T-helper 17 cell (primary cell): ENCODE measurements at regions not wholly inside any gene's neighbourhood (a gene's known extent, or its start where the extent isn't known, plus 50 kb on each side); places are given as distances from the start of the nearest gene placed in this dataset.

Experiments used
- ATAC-seq: fragments of 150-1000 bp; cut with Tn5 transposase; 2 replicates; pipeline ENCODE4 v1.10.0; 2021; ENCODE audit warnings: mild to moderate bottlenecking, moderate library complexity
- DNase-seq, 3 donors: peaks; one replicate each; pipeline versions ENCODE4 v3.0.0 to v3.0.0-alpha.2; 2020 to 2021
- H3K9me3 ChIP-seq: one replicate; pipeline ENCODE4 v1.7.0; 2013; ENCODE audit warnings: low read length, mild to moderate bottlenecking; ENCODE audit not compliant: control insufficient read depth, poor library complexity, severe bottlenecking
- H3K27ac Mint-ChIP-seq: one replicate; pipeline ENCODE4 v1.8.0; 2022; ENCODE audit warnings: mild to moderate bottlenecking, moderate library complexity, mixed read lengths
- H3K27me3 Mint-ChIP-seq: one replicate; pipeline ENCODE4 v1.8.0; 2022; ENCODE audit warnings: mixed read lengths
- H3K36me3 Mint-ChIP-seq: one replicate; pipeline ENCODE4 v1.8.0; 2022; ENCODE audit warnings: low read depth, mixed read lengths
- H3K4me1 Mint-ChIP-seq: one replicate; pipeline ENCODE4 v1.8.0; 2022; ENCODE audit warnings: mild to moderate bottlenecking, mixed read lengths
- H3K4me3 Mint-ChIP-seq: one replicate; pipeline ENCODE4 v1.8.0; 2022; ENCODE audit warnings: mild to moderate bottlenecking, moderate library complexity, mixed read lengths

GRCh38 chr5:58025809-58026208 lies 434.1 kb downstream of the PLK2 start:
- Mint-ChIP-seq H3K27ac (no peak overlapping the region), H3K4me3 (no peak overlapping the region), H3K27me3 (peaks cover 10% of the 10 kb centered on the region), H3K4me1 (no peaks in the 10 kb centered on the region), H3K36me3 (no peaks in the 10 kb centered on the region)
- H3K9me3 ChIP-seq, result no peaks in the 10 kb centered on the region
- no peak for ATAC-seq
- no peak for DNase-seq

GRCh38 chr5:58024151-58024550 lies 435.7 kb downstream of the PLK2 start:
- peaks cover 11% of the 10 kb centered on the region for H3K27me3 Mint-ChIP-seq
- H3K4me3 Mint-ChIP-seq, result no peak overlapping the region
- no peak for DNase-seq
- H3K4me1 Mint-ChIP-seq, result no peaks in the 10 kb centered on the region
- no peak overlapping the region for H3K27ac Mint-ChIP-seq
- no peak for ATAC-seq
- H3K9me3 ChIP-seq, result no peaks in the 10 kb centered on the region
- H3K36me3 Mint-ChIP-seq, result no peaks in the 10 kb centered on the region

- DNase-seq (no peak), ATAC-seq (no peak)
- no peak overlapping the region for H3K27ac Mint-ChIP-seq
- H3K27me3 Mint-ChIP-seq, result peaks cover 15% of the 10 kb centered on the region
- H3K4me1 Mint-ChIP-seq, result no peaks in the 10 kb centered on the region
- no peaks in the 10 kb centered on the region for H3K9me3 ChIP-seq
- no peaks in the 10 kb centered on the region for H3K36me3 Mint-ChIP-seq
- no peak overlapping the region for H3K4me3 Mint-ChIP-seq
Measured at GRCh38 chr5:58022055-58022454, 437.8 kb downstream of the PLK2 start.

- Mint-ChIP-seq H3K27me3 (peaks cover 15% of the 10 kb centered on the region), H3K4me3 (no peak overlapping the region), H3K36me3 (no peaks in the 10 kb centered on the region), H3K27ac (no peak overlapping the region), H3K4me1 (no peaks in the 10 kb centered on the region)
- H3K9me3 ChIP-seq, result no peaks in the 10 kb centered on the region
- no peak for DNase-seq
- ATAC-seq, result no peak
Measured at GRCh38 chr5:58021466-58021865, 438.4 kb downstream of the PLK2 start.

GRCh38 chr5:58019614-58020013 lies 440.3 kb downstream of the PLK2 start:
- H3K9me3 ChIP-seq, result no peaks in the 10 kb centered on the region
- ATAC-seq (no peak), DNase-seq (no peak)
- Mint-ChIP-seq H3K27ac (no peak overlapping the region), H3K4me3 (no peak overlapping the region), H3K27me3 (peaks cover 32% of the 10 kb centered on the region), H3K4me1 (no peaks in the 10 kb centered on the region), H3K36me3 (no peaks in the 10 kb centered on the region)

GRCh38 chr5:58018016-58018415 lies 441.9 kb downstream of the PLK2 start:
- DNase-seq (no peak), ATAC-seq (no peak)
- Mint-ChIP-seq H3K4me1 (no peaks in the 10 kb centered on the region), H3K27ac (no peak overlapping the region), H3K27me3 (peaks cover 37% of the 10 kb centered on the region), H3K36me3 (no peaks in the 10 kb centered on the region), H3K4me3 (no peak overlapping the region)
- no peaks in the 10 kb centered on the region for H3K9me3 ChIP-seq

GRCh38 chr5:58016877-58017276 lies 443.0 kb downstream of the PLK2 start:
- no peaks in the 10 kb centered on the region for H3K4me1 Mint-ChIP-seq
- H3K9me3 ChIP-seq, result no peaks in the 10 kb centered on the region
- DNase-seq (no peak), ATAC-seq (no peak)
- H3K4me3 Mint-ChIP-seq, result no peak overlapping the region
- H3K27me3 Mint-ChIP-seq, result peaks cover 37% of the 10 kb centered on the region
- no peak overlapping the region for H3K27ac Mint-ChIP-seq
- H3K36me3 Mint-ChIP-seq, result no peaks in the 10 kb centered on the region

GRCh38 chr5:58016358-58016757 lies 443.5 kb downstream of the PLK2 start:
- Mint-ChIP-seq H3K27ac (no peak overlapping the region), H3K4me3 (no peak overlapping the region), H3K4me1 (no peaks in the 10 kb centered on the region), H3K27me3 (peaks cover 32% of the 10 kb centered on the region), H3K36me3 (no peaks in the 10 kb centered on the region)
- H3K9me3 ChIP-seq, result no peaks in the 10 kb centered on the region
- DNase-seq (no peak), ATAC-seq (no peak)

- Mint-ChIP-seq H3K27ac (no peak overlapping the region), H3K4me3 (no peak overlapping the region), H3K4me1 (no peaks in the 10 kb centered on the region), H3K27me3 (peaks cover 26% of the 10 kb centered on the region), H3K36me3 (no peaks in the 10 kb centered on the region)
- H3K9me3 ChIP-seq, result no peaks in the 10 kb centered on the region
- ATAC-seq, result no peak
- no peak for DNase-seq
Measured at GRCh38 chr5:58015175-58015574, 444.7 kb downstream of the PLK2 start.

GRCh38 chr5:58013542-58014258 lies 446.2 kb downstream of the PLK2 start:
- DNase-seq (no peak), ATAC-seq (no peak)
- peaks cover 26% of the 10 kb centered on the region for H3K27me3 Mint-ChIP-seq
- H3K36me3 Mint-ChIP-seq, result no peaks in the 10 kb centered on the region
- no peaks in the 10 kb centered on the region for H3K4me1 Mint-ChIP-seq
- H3K9me3 ChIP-seq, result no peaks in the 10 kb centered on the region
- no peak overlapping the region for H3K4me3 Mint-ChIP-seq
- no peak overlapping the region for H3K27ac Mint-ChIP-seq

GRCh38 chr5:58012801-58013315 lies 447.0 kb downstream of the PLK2 start:
- DNase-seq (no peak), ATAC-seq (no peak)
- no peaks in the 10 kb centered on the region for H3K4me1 Mint-ChIP-seq
- H3K9me3 ChIP-seq, result no peaks in the 10 kb centered on the region
- peaks cover 28% of the 10 kb centered on the region for H3K27me3 Mint-ChIP-seq
- no peak overlapping the region for H3K4me3 Mint-ChIP-seq
- no peaks in the 10 kb centered on the region for H3K36me3 Mint-ChIP-seq
- H3K27ac Mint-ChIP-seq, result no peak overlapping the region

- no peaks in the 10 kb centered on the region for H3K36me3 Mint-ChIP-seq
- H3K9me3 ChIP-seq, result no peaks in the 10 kb centered on the region
- H3K4me1 Mint-ChIP-seq, result no peaks in the 10 kb centered on the region
- ATAC-seq (no peak), DNase-seq (no peak)
- H3K27me3 Mint-ChIP-seq, result peaks cover 28% of the 10 kb centered on the region
- no peak overlapping the region for H3K4me3 Mint-ChIP-seq
- H3K27ac Mint-ChIP-seq, result no peak overlapping the region
Measured at GRCh38 chr5:58012102-58012501, 447.8 kb downstream of the PLK2 start.

GRCh38 chr5:58011301-58011700 lies 448.6 kb downstream of the PLK2 start:
- no peak overlapping the region for H3K4me3 Mint-ChIP-seq
- no peaks in the 10 kb centered on the region for H3K9me3 ChIP-seq
- no peak for ATAC-seq
- H3K27ac Mint-ChIP-seq, result no peak overlapping the region
- H3K27me3 Mint-ChIP-seq, result peaks cover 26% of the 10 kb centered on the region
- H3K36me3 Mint-ChIP-seq, result no peaks in the 10 kb centered on the region
- H3K4me1 Mint-ChIP-seq, result no peaks in the 10 kb centered on the region
- DNase-seq, result no peak

GRCh38 chr5:58009754-58010153 lies 450.1 kb downstream of the PLK2 start:
- H3K27me3 Mint-ChIP-seq, result peaks cover 13% of the 10 kb centered on the region
- H3K4me3 Mint-ChIP-seq, result no peak overlapping the region
- no peak overlapping the region for H3K27ac Mint-ChIP-seq
- no peak for ATAC-seq
- no peak for DNase-seq
- H3K4me1 Mint-ChIP-seq, result no peaks in the 10 kb centered on the region
- no peaks in the 10 kb centered on the region for H3K36me3 Mint-ChIP-seq
- no peaks in the 10 kb centered on the region for H3K9me3 ChIP-seq
